ENCODE measurements at regions not wholly inside any gene's neighbourhood (a gene's known extent, or its start where the extent isn't known, plus 50 kb on each side); places are given as distances from the start of the nearest gene placed in this dataset.
"Not testable (repeated sequence)": the region's sequence is repeated elsewhere in the genome, so short reads cannot be mapped to it uniquely, and the experiment has no call there.

DNA sequence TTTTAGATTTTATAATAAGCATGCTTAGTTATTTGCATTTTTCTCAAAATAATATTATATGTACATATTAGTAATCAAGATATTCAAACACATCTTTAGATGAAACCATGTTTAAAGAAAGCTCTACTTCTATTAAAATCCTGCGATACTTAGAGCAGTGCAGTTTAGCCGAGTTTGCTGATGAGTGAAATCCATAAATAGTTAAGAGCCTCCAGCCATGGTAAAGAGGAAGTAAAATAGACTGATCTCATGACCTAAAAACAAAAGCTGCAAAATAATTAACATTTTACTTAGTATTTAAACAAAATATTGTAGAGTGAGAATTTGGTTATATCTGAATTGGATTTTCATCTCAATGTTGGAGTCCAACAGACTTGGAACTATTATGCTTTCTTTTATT lies 147.4 kb upstream of the NRIP1 start:
- Histone ChIP-seq H3K27ac (no peak overlapping the region), H3K4me3 (no peak overlapping the region)
- TF ChIP-seq, protein P1, sequence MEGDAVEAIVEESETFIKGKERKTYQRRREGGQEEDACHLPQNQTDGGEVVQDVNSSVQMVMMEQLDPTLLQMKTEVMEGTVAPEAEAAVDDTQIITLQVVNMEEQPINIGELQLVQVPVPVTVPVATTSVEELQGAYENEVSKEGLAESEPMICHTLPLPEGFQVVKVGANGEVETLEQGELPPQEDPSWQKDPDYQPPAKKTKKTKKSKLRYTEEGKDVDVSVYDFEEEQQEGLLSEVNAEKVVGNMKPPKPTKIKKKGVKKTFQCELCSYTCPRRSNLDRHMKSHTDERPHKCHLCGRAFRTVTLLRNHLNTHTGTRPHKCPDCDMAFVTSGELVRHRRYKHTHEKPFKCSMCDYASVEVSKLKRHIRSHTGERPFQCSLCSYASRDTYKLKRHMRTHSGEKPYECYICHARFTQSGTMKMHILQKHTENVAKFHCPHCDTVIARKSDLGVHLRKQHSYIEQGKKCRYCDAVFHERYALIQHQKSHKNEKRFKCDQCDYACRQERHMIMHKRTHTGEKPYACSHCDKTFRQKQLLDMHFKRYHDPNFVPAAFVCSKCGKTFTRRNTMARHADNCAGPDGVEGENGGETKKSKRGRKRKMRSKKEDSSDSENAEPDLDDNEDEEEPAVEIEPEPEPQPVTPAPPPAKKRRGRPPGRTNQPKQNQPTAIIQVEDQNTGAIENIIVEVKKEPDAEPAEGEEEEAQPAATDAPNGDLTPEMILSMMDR (IDR thresholded peaks at IDR 0.05), result no peak
- DNase-seq (ENCODE audit: low spot score), result no peak

DNA sequence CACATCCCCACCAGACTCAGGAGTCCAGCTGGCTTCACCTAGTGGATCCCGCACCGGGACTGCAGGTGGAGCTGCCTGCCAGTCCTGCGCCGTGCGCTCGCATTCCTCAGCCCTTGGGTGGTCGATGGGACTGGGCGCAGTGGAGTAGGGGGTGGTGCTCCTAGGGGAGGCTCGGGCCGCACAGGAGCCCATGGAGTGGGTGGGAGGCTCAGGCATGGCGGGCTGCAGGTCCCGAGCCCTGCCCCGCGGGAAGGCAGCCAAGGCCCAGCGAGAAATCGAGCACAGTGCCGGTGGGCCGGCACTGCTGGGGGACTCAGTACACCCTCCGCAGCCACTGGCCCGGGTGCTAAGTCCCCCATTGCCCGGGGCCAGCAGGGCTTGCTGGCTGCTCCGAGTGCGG lies 153.7 kb upstream of the NRIP1 start:
- not testable (repeated sequence) for DNase-seq (ENCODE audit: low spot score); H3K27ac ChIP-seq; H3K4me3 ChIP-seq

DNA sequence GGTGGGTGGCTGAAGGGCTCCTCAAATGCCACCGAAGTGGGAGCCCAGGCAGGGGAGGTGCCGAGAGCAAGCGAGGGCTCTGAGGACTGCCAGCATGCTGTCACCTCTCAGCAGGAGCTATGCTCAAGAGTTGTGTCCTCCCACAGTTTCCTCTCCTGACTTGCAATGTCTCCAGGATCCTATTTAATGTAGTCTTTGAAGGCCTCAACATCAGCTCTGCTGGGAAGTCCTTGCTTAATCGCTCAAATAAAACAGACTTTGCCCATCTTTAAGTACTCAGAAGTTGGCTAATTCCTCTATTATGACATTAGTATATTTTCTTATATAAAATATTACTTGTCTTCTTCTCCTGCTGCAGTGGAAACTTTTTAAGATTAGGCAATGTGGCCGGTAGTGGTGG lies 154.2 kb upstream of the NRIP1 start:
- Histone ChIP-seq H3K27ac (no peak overlapping the region), H3K4me3 (no peak overlapping the region)
- no peak for DNase-seq (ENCODE audit: low spot score)
- TF ChIP-seq, protein P1 (IDR thresholded peaks at IDR 0.05), result no peak

DNA sequence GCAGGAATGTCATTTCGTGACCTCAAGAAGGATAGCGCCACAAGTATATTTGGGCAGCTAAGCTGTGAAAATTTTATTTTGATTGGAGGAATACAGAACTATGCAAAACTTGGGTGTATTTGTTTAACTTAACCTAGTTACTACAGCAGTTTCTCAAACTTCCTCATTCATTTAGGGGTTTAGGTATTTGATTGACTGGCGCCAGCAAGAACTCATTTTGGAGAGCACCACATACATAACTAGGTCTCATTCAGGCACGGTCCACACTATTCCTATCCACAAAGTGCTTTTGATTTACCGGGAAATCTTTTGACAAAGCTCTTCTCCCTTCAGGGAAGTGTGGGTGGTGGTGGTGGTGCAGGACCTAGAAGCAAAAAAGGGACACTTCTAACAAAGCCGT lies 155.1 kb upstream of the NRIP1 start:
- TF ChIP-seq, protein P1 (IDR thresholded peaks at IDR 0.05), result no peak
- Histone ChIP-seq H3K4me3 (no peak overlapping the region), H3K27ac (no peak overlapping the region)
- no peak for DNase-seq (ENCODE audit: low spot score)

DNA sequence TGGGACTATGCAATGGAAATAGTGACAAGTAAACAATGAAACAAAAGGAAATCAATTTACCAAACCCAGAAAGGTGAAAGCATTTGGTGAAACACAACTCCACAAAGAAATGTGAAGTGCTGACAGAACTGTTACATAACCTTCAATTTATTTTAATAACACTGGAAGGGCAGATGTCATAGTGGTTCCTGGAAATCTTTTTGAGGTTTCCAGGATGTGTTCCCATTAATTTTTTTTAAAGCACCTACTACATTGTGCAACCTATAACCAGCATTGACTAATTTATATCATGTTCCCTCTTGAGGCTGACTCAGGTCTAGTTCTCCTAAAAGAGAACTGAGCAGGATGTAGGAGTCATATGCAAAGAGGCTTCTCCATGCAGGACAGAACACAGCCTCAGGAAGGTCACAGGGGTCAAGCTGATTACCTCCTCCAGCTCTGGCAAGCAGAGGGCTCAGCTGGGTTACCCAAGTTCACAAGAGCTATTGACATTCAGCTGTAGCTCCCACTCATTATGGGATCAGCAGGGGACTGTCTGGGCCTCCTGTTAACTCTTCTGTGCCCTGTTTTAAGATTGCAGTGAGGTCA lies 157.1 kb upstream of the NRIP1 start:
- no peak for DNase-seq (ENCODE audit: low spot score)
- Histone ChIP-seq H3K4me3 (no peak overlapping the region), H3K27ac (no peak overlapping the region)
- TF ChIP-seq, protein P1 (IDR thresholded peaks at IDR 0.05), result no peak

DNA sequence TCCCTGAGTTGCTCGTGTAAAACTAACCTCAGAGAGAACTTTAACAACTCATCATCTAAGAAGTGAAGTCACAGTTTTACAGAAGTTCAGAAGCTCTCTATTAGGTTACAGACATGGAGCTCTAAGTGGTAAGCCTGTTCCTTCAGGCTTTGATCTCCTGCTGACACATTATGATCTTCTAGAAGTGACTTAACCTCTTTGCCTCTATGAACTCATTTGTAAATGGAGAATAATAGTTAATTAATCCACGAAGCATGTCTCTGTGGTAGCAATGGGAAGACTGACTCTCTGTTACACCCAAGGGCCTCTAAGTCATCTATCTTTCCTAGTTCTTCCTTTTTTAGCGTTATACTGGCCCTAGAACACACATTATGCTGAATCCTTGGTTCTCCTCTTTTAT lies 157.9 kb upstream of the NRIP1 start:
- no peak for DNase-seq (ENCODE audit: low spot score)
- no peak overlapping the region for H3K4me3 ChIP-seq
- TF ChIP-seq, protein P1 (IDR thresholded peaks at IDR 0.05), result no peak
- H3K27ac ChIP-seq, result no peak overlapping the region

DNA sequence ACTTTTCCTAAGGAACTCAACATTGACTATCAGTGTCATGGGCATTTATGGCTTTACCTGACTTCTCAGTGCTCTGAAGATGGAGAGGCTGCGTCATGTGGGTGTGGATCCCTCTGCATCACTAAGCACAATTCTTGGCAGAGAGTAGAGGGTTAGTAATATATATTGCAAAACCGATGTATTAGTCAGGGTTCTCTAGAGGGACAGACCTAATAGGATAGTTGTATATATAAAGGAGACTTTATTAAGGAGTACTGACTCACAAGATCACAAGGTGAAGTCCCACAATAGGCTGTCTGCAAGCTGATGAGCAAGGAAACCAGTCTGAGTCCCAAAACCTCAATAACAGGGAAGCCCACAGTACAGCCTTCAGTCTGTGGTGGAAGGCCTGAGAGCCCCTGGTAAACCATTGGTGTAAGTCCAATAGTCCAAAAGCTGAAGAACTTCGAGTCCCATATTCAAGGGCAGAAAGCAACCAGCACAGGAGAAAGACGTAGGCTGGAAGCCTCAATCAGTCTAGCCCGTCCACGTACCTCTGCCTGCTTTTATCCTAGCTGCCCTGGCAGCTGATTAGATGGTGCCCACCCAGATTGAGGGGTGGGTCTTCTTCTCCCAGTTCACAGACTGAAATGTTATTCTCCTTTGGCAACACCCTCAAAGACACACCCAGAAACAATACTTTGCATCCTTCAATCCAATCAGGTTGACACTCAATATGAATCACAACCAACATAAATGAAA lies 159.7 kb upstream of the NRIP1 start:
- DNase-seq (ENCODE audit: low spot score), result no peak
- no peak overlapping the region for H3K4me3 ChIP-seq
- TF ChIP-seq, protein P1 (IDR thresholded peaks at IDR 0.05), result no peak
- no peak overlapping the region for H3K27ac ChIP-seq

All from coronary artery (tissue), 2 donors.